ENCODE measurements at regions not wholly inside any gene's neighbourhood (a gene's known extent, or its start where the extent isn't known, plus 50 kb on each side); places are given as distances from the start of the nearest gene placed in this dataset.

- TF ChIP-seq, protein P1, sequence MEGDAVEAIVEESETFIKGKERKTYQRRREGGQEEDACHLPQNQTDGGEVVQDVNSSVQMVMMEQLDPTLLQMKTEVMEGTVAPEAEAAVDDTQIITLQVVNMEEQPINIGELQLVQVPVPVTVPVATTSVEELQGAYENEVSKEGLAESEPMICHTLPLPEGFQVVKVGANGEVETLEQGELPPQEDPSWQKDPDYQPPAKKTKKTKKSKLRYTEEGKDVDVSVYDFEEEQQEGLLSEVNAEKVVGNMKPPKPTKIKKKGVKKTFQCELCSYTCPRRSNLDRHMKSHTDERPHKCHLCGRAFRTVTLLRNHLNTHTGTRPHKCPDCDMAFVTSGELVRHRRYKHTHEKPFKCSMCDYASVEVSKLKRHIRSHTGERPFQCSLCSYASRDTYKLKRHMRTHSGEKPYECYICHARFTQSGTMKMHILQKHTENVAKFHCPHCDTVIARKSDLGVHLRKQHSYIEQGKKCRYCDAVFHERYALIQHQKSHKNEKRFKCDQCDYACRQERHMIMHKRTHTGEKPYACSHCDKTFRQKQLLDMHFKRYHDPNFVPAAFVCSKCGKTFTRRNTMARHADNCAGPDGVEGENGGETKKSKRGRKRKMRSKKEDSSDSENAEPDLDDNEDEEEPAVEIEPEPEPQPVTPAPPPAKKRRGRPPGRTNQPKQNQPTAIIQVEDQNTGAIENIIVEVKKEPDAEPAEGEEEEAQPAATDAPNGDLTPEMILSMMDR (IDR thresholded peaks at IDR 0.05; ENCODE audit: extremely low read depth, insufficient read depth, missing control alignments): no peak
- in situ Hi-C loops (cut with MboI; ENCODE audit: low pct_unique_long_range_greater_than_20kb, low sequenced_read_pairs, unreplicated experiment): no loop called here
- no peak for DNase-seq (ENCODE audit: low spot score)
Observed at GRCh38 chr22:22073769-22074561, 91.4 kb upstream of the TOP3B start.

GRCh38 chr22:22072169-22072836 is 89.7 kb upstream of the TOP3B start:
- DNase-seq (ENCODE audit: low spot score): no peak
- TF ChIP-seq, protein P1 (IDR thresholded peaks at IDR 0.05; ENCODE audit: extremely low read depth, insufficient read depth, missing control alignments): no peak
- in situ Hi-C loops (cut with MboI; ENCODE audit: low pct_unique_long_range_greater_than_20kb, low sequenced_read_pairs, unreplicated experiment): no loop called here

DNA sequence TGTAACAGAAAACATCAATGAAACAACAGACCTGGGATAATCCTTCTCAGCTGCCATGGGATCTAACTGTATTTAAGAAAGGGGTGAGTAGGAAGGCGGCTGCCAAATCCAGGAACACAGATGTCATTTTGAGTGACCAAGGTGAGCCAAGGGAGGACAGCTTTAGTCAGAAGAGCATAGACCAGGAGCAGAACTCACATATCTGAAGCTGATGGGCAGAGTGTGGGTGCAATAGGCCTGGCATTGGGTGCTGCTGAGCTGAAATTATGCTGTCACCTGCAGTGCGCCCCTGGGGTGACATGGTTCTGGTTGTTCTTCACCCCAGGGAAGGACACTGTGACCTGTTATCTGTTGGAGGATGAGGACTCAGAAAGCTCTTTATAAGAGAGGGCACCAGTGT is 88.9 kb upstream of the TOP3B start:
- in situ Hi-C loops (cut with MboI; ENCODE audit: low pct_unique_long_range_greater_than_20kb, low sequenced_read_pairs, unreplicated experiment): no loop called here
- TF ChIP-seq, protein P1 (IDR thresholded peaks at IDR 0.05; ENCODE audit: extremely low read depth, insufficient read depth, missing control alignments): no peak
- no peak for DNase-seq (ENCODE audit: low spot score)

DNA sequence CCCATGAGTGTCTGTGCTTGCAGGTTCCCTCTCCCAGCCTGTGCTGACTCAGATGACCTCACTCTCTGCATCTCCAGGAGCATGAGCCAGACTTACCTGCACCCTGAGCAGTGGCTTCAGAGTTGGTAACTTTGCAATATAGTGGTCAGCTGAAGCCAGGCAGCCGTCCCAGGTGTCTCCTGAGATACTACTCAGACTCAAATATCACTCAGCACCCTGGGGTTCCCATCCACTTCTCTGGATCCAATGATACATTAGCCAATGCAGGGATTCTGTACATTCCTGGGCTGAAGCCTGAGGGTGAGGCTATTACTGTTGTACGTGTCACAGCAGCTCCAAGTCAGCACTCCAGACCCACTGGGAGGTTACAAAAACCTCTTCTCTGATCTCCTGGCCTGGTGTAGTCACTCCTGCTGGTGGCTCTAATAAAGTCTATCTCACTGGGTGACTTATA is 87.8 kb upstream of the TOP3B start:
- in situ Hi-C loops (cut with MboI; ENCODE audit: low pct_unique_long_range_greater_than_20kb, low sequenced_read_pairs, unreplicated experiment): no loop called here
- TF ChIP-seq, protein P1 (IDR thresholded peaks at IDR 0.05; ENCODE audit: extremely low read depth, insufficient read depth, missing control alignments): no peak
- DNase-seq (ENCODE audit: low spot score): no peak

DNA sequence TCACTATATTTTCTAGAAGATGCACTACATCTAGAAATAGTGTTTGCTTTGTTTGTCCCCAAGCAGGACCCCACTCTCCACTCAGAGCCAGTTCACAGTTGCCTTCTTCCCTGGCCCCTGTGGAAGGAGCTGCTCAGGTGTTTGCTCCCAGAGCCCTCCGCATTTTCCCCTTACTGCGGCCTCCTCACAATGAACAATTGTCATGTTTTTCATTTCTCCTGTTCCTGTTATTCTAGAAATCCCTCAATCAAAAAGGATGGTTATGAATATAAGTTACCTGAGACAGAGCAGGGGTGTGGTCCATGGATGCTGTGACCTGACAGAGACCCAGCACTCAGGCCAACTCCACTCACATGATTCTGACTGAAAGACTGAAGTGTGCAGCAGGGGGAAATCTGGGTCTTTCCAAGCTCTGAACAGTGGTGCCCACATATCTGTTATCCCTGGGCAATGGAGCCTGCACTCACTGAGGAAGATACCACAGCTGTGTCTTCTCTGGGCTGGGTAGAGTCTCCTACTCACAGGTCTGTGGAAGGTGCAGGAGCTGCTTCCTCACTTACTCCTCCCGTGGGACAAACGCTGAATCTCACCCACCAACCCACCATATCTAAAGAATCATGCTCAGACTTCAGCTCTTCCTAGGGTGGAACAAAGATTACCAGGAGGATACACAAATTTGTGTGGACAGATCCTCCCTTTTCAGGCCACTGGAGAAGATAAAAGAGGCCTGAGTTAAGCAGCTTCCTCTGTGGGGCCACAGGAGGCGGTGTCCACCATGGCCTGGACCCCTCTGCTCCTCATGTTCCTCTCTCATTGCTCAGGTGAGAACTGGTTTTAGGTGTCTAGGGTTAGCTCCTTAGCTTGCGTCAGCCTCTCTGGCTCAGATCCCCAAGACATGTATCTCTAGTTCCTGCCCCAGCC is 87.1 kb upstream of the TOP3B start:
- TF ChIP-seq, protein P1 (IDR thresholded peaks at IDR 0.05; ENCODE audit: extremely low read depth, insufficient read depth, missing control alignments): no peak
- no peak for DNase-seq (ENCODE audit: low spot score)
- in situ Hi-C loops (cut with MboI; ENCODE audit: low pct_unique_long_range_greater_than_20kb, low sequenced_read_pairs, unreplicated experiment): no loop called here

GRCh38 chr22:22068657-22069056 is 86.1 kb upstream of the TOP3B start:
- no peak for DNase-seq (ENCODE audit: low spot score)
- TF ChIP-seq, protein P1 (IDR thresholded peaks at IDR 0.05; ENCODE audit: extremely low read depth, insufficient read depth, missing control alignments): no peak
- in situ Hi-C loops (cut with MboI; ENCODE audit: low pct_unique_long_range_greater_than_20kb, low sequenced_read_pairs, unreplicated experiment): no loop called here

Data from GM13977 (cell line).